ENCODE measurements at regions not wholly inside any gene's neighbourhood (a gene's known extent, or its start where the extent isn't known, plus 50 kb on each side); places are given as distances from the start of the nearest gene placed in this dataset.

GRCh38 chr2:226403369-226403768, 396.3 kb downstream of the IRS1 start:
- Histone ChIP-seq H3K4ac (ENCODE audit: low read depth, low read length) (no peak overlapping the region), H2BK12ac (ENCODE audit: insufficient read length, low read depth, low read length) (no peak overlapping the region), H3K4me2 (ENCODE audit: insufficient read depth, insufficient read length, low read length) (no peak overlapping the region), H3K14ac (ENCODE audit: insufficient read depth, low read length) (no peak overlapping the region), H2BK120ac (ENCODE audit: low read depth, low read length, poor library complexity, severe bottlenecking) (no peak overlapping the region), H2AFZ (ENCODE audit: low read length) (no peak overlapping the region), H2BK5ac (ENCODE audit: insufficient read length, low read length) (no peak overlapping the region), H3K9ac (ENCODE audit: extremely low read depth, insufficient read length, low read length) (no peak overlapping the region), H4K5ac (ENCODE audit: insufficient read length, low read depth, low read length) (no peak overlapping the region), H2BK20ac (ENCODE audit: low read depth, low read length, poor library complexity, severe bottlenecking) (no peak overlapping the region), H2AK5ac (ENCODE audit: insufficient read length, low read length) (no peak overlapping the region), H3K4me1 (ENCODE audit: insufficient read depth, low read length) (no peaks in the 10 kb centered on the region), H3K56ac (ENCODE audit: insufficient read length, low read depth, low read length) (no peak overlapping the region), H3K79me1 (ENCODE audit: insufficient read depth, low read depth, low read length, poor library complexity, severe bottlenecking) (no peaks in the 10 kb centered on the region), H3K27ac (ENCODE audit: insufficient read length, low read depth, low read length) (no peak overlapping the region), H4K20me1 (ENCODE audit: control insufficient read depth, insufficient read depth, insufficient read length) (no peaks in the 10 kb centered on the region), H3K23me2 (ENCODE audit: insufficient read length, low read depth, low read length, poor library complexity, severe bottlenecking) (no peaks in the 10 kb centered on the region), H4K91ac (ENCODE audit: insufficient read length, low read depth, low read length) (no peak overlapping the region), H3T11ph (ENCODE audit: low read length) (no peak overlapping the region), H3K23ac (ENCODE audit: insufficient read length, low read depth, low read length) (no peak overlapping the region), H3K9me3 (ENCODE audit: control insufficient read depth, low read depth, low read length) (no peaks in the 10 kb centered on the region), H2BK15ac (ENCODE audit: low read depth, low read length) (no peak overlapping the region), H4K8ac (replicated peaks; ENCODE audit: insufficient read length, low read depth, low read length) (no peak overlapping the region), H3K18ac (ENCODE audit: insufficient read length, low read depth, low read length) (no peak overlapping the region), H3K79me2 (ENCODE audit: insufficient read depth, low read length) (no peaks in the 10 kb centered on the region), H3K27me3 (ENCODE audit: insufficient read depth, low read length) (no peaks in the 10 kb centered on the region)
- H3K4me1 Mint-ChIP-seq, result peaks cover 4 to 7% of the 10 kb centered on the region in 2 experiments; a peak in 3 of 4 replicates
- WGBS (ENCODE audit: extremely low coverage, insufficient read length, low lambda C conversion rate), result no CpG with 5 or more reads among the region's 2 CpGs
- no peak overlapping the region for H3K27ac Mint-ChIP-seq
- H3K27me3 Mint-ChIP-seq (ENCODE audit: low read depth), result no peaks in the 10 kb centered on the region
- no peak for DNase-seq
- TF ChIP-seq CTCF (conservative IDR thresholded peaks at IDR 0.05), result no peak
- H3K4me3 Mint-ChIP-seq, result no peak overlapping the region
- no peaks in the 10 kb centered on the region for H3K36me3 Mint-ChIP-seq (ENCODE audit: insufficient read depth in 1 of 3, low read depth in 3 of 3)
- no peaks in the 10 kb centered on the region for H3K9me3 Mint-ChIP-seq

Measured in H9 (cell line).